Panc1 (cell line): ENCODE measurements at regions not wholly inside any gene's neighbourhood (a gene's known extent, or its start where the extent isn't known, plus 50 kb on each side); places are given as distances from the start of the nearest gene placed in this dataset.
"Not testable (repeated sequence)": the region's sequence is repeated elsewhere in the genome, so short reads cannot be mapped to it uniquely, and the experiment has no call there.

Experiments used
- POLR2AphosphoS5 ChIP-seq: IDR thresholded peaks from 2 replicates; pipeline ENCODE4 v1.6.1; 2012; ENCODE audit warnings: mild to moderate bottlenecking, low read depth, low read length, moderate library complexity
- SIN3A ChIP-seq: IDR thresholded peaks from 2 replicates; pipeline ENCODE4 v1.6.1; 2012; ENCODE audit warnings: low read depth, mild to moderate bottlenecking, low read length, moderate library complexity, borderline replicate concordance; ENCODE audit not compliant: insufficient read depth
- TF ChIP-seq, protein P1 (sequence below): fragments of 450-650 bp; IDR thresholded peaks from 2 replicates; pipeline ENCODE4 v1.5.1; 2017; ENCODE audit warnings: mild to moderate bottlenecking
- TF ChIP-seq, protein P2 (sequence below), 2 experiments: IDR thresholded peaks; 2 replicates each; pipeline ENCODE4 v1.6.1; 2011 to 2012; ENCODE audit warnings: low read depth in 2 of 2, control low read depth in 1 of 2, low read length in 1 of 2, mild to moderate bottlenecking in 1 of 2, moderate library complexity in 1 of 2; ENCODE audit not compliant: insufficient read depth in 1 of 2

DNA sequence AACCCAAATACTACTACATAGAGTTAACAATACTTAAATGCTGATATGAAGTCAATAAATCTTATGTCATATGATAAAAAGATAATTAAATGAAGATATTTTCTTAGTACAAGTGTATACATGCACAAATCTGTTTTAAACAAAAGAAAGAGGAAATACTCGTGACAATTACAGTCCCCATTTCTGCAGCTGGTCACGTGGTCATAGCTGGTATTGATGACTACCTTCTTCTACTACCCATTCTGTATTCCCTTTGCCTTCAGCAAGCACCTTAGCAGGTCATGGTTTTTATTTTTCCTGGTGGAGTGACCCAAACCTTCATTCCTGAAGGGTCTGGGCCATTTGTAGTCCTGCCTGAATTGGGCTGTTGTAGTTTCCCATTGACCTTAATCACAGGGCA is 147.4 kb downstream of the TMEM182 start:
- TF ChIP-seq, protein P1, sequence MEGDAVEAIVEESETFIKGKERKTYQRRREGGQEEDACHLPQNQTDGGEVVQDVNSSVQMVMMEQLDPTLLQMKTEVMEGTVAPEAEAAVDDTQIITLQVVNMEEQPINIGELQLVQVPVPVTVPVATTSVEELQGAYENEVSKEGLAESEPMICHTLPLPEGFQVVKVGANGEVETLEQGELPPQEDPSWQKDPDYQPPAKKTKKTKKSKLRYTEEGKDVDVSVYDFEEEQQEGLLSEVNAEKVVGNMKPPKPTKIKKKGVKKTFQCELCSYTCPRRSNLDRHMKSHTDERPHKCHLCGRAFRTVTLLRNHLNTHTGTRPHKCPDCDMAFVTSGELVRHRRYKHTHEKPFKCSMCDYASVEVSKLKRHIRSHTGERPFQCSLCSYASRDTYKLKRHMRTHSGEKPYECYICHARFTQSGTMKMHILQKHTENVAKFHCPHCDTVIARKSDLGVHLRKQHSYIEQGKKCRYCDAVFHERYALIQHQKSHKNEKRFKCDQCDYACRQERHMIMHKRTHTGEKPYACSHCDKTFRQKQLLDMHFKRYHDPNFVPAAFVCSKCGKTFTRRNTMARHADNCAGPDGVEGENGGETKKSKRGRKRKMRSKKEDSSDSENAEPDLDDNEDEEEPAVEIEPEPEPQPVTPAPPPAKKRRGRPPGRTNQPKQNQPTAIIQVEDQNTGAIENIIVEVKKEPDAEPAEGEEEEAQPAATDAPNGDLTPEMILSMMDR, result not testable (repeated sequence)
- not testable (repeated sequence) for TF ChIP-seq POLR2AphosphoS5, SIN3A
- TF ChIP-seq, protein P2, sequence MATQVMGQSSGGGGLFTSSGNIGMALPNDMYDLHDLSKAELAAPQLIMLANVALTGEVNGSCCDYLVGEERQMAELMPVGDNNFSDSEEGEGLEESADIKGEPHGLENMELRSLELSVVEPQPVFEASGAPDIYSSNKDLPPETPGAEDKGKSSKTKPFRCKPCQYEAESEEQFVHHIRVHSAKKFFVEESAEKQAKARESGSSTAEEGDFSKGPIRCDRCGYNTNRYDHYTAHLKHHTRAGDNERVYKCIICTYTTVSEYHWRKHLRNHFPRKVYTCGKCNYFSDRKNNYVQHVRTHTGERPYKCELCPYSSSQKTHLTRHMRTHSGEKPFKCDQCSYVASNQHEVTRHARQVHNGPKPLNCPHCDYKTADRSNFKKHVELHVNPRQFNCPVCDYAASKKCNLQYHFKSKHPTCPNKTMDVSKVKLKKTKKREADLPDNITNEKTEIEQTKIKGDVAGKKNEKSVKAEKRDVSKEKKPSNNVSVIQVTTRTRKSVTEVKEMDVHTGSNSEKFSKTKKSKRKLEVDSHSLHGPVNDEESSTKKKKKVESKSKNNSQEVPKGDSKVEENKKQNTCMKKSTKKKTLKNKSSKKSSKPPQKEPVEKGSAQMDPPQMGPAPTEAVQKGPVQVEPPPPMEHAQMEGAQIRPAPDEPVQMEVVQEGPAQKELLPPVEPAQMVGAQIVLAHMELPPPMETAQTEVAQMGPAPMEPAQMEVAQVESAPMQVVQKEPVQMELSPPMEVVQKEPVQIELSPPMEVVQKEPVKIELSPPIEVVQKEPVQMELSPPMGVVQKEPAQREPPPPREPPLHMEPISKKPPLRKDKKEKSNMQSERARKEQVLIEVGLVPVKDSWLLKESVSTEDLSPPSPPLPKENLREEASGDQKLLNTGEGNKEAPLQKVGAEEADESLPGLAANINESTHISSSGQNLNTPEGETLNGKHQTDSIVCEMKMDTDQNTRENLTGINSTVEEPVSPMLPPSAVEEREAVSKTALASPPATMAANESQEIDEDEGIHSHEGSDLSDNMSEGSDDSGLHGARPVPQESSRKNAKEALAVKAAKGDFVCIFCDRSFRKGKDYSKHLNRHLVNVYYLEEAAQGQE (IDR thresholded peaks at IDR 0.05; ENCODE audit: insufficient read depth in 1 of 2, low read depth in 2 of 2, low read length in 1 of 2), result not testable (repeated sequence)
